Endodermal cell (in vitro differentiated cells): ENCODE measurements at regions not wholly inside any gene's neighbourhood (a gene's known extent, or its start where the extent isn't known, plus 50 kb on each side); places are given as distances from the start of the nearest gene placed in this dataset.

ENCODE experiments used
- DNase-seq: peaks from one replicate; pipeline ENCODE4 v3.0.0-alpha.2; 2017
- H3K27ac ChIP-seq: 2 replicates; pipeline ENCODE4 v1.5.1; 2013; ENCODE audit warnings: mild to moderate bottlenecking, low read depth, low read length, moderate library complexity
- H3K27me3 ChIP-seq: 2 replicates; pipeline ENCODE4 v1.6.1; 2013; ENCODE audit warnings: mild to moderate bottlenecking, low read length, moderate library complexity; ENCODE audit not compliant: insufficient read depth, control insufficient read depth, poor library complexity, severe bottlenecking
- H3K36me3 ChIP-seq: 2 replicates; pipeline ENCODE4 v1.7.0; 2013; ENCODE audit warnings: mild to moderate bottlenecking, low read length, moderate library complexity; ENCODE audit not compliant: control insufficient read depth, insufficient read depth
- H3K4me1 ChIP-seq: one replicate; pipeline ENCODE4 v1.7.0; 2013; ENCODE audit warnings: low read length; ENCODE audit not compliant: control insufficient read depth, insufficient read depth
- H3K4me3 ChIP-seq: 2 replicates; pipeline ENCODE4 v1.5.1; 2013; ENCODE audit warnings: mild to moderate bottlenecking, low read length, moderate library complexity
- H3K9ac ChIP-seq: 2 replicates; pipeline ENCODE4 v1.6.1; 2013; ENCODE audit warnings: mild to moderate bottlenecking, low read length, moderate library complexity; ENCODE audit not compliant: poor library complexity, severe bottlenecking; ENCODE audit errors: extremely low read depth
- H3K9me3 ChIP-seq: 2 replicates; pipeline ENCODE4 v1.6.1; 2013; ENCODE audit warnings: mild to moderate bottlenecking, low read length, moderate library complexity; ENCODE audit not compliant: control insufficient read depth
- H3K27ac Mint-ChIP-seq: 2 replicates; pipeline ENCODE4 v1.8.0; 2020; ENCODE audit warnings: mixed read lengths
- H3K27me3 Mint-ChIP-seq: 2 replicates; pipeline ENCODE4 v1.8.0; 2021; ENCODE audit warnings: mild to moderate bottlenecking, mixed read lengths; ENCODE audit not compliant: insufficient read depth
- H3K36me3 Mint-ChIP-seq: 2 replicates; pipeline ENCODE4 v1.8.0; 2020; ENCODE audit warnings: low read depth, mixed read lengths
- H3K4me1 Mint-ChIP-seq: 2 replicates; pipeline ENCODE4 v1.8.0; 2020; ENCODE audit warnings: mixed read lengths
- H3K4me3 Mint-ChIP-seq: 2 replicates; pipeline ENCODE4 v1.8.0; 2020; ENCODE audit warnings: mild to moderate bottlenecking, moderate library complexity, mixed read lengths
- H3K9me3 Mint-ChIP-seq: 2 replicates; pipeline ENCODE4 v1.8.0; 2020; ENCODE audit warnings: mild to moderate bottlenecking, mixed read lengths
- CTCF ChIP-seq: fragments of 200-600 bp; sonication (generic); conservative IDR thresholded peaks from 2 replicates; pipeline ENCODE4 v1.5.0; 2021; ENCODE audit warnings: antibody characterized with exemption, mild to moderate bottlenecking
- WGBS, 2 experiments: methylation state at CpG; one replicate each; pipeline versions ENCODE4 v1.1.5 to v1.1.7; 2013; ENCODE audit warnings: missing lambda C conversion rate in 2 of 2, mixed read lengths in 1 of 2; ENCODE audit not compliant: insufficient coverage in 1 of 2, insufficient read length in 1 of 2; 5-methylcytosine and 5-hydroxymethylcytosine counted together

DNA sequence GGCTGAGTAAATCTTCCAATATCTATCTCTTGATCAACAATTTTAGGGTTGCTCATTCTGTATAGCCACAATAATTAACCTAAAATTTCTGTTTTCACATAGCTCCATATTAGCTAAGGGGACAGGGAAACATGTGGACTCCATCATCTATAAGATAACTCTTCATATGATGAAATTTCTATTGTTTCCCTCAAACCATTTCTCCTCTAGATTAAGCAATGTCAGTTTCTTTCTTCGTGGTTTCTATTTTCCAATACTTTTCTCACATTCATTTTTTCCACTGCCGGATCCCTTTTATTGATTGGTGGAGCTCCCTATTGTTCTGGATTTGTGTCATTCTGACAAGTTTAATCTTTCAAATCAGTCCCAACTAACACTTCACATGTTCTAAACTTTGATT lies 1221.3 kb upstream of the ZEB2 start:
- no peaks in the 10 kb centered on the region for H3K9me3 ChIP-seq
- no peak overlapping the region for H3K27ac Mint-ChIP-seq

GRCh38 chr2:145740302-145740701 lies 1220.4 kb upstream of the ZEB2 start:
- H3K27ac ChIP-seq, result no peak overlapping the region
- no peak overlapping the region for H3K27ac Mint-ChIP-seq
- no peak overlapping the region for H3K9ac ChIP-seq
- H3K4me3 Mint-ChIP-seq, result no peak overlapping the region
- H3K36me3 ChIP-seq, result no peaks in the 10 kb centered on the region
- no peak overlapping the region for H3K4me3 ChIP-seq
- H3K4me1 Mint-ChIP-seq, result peaks cover 9% of the 10 kb centered on the region
- no peak for TF ChIP-seq CTCF
- no peaks in the 10 kb centered on the region for H3K9me3 Mint-ChIP-seq
- no peaks in the 10 kb centered on the region for H3K9me3 ChIP-seq
- WGBS, 2 experiments, result 92 to 94% methylated on average over 2 to 3 of the region's 3 CpGs
- no peaks in the 10 kb centered on the region for H3K4me1 ChIP-seq
- H3K36me3 Mint-ChIP-seq, result no peaks in the 10 kb centered on the region
- H3K27me3 ChIP-seq, result no peaks in the 10 kb centered on the region
- no peaks in the 10 kb centered on the region for H3K27me3 Mint-ChIP-seq
- DNase-seq, result no peak

More for the DNA sequence above, 1221.3 kb upstream of the ZEB2 start:
- H3K4me3 ChIP-seq, result no peak overlapping the region
- no peaks in the 10 kb centered on the region for H3K4me1 ChIP-seq
- no peak for DNase-seq
- H3K36me3 ChIP-seq, result no peaks in the 10 kb centered on the region
- no peaks in the 10 kb centered on the region for H3K27me3 ChIP-seq
- Mint-ChIP-seq H3K4me3 (no peak overlapping the region), H3K27me3 (no peaks in the 10 kb centered on the region), H3K9me3 (no peaks in the 10 kb centered on the region), H3K36me3 (no peaks in the 10 kb centered on the region), H3K4me1 (peaks cover 2% of the 10 kb centered on the region)
- no peak for TF ChIP-seq CTCF
- 92 to 94% methylated on average over 2 of the region's 2 CpGs for WGBS, 2 experiments
- H3K27ac ChIP-seq, result no peak overlapping the region
- no peak overlapping the region for H3K9ac ChIP-seq

GRCh38 chr2:145739681-145740080 lies 1219.8 kb upstream of the ZEB2 start:
- Mint-ChIP-seq H3K4me1 (peaks cover 11% of the 10 kb centered on the region), H3K27me3 (no peaks in the 10 kb centered on the region), H3K9me3 (no peaks in the 10 kb centered on the region), H3K36me3 (no peaks in the 10 kb centered on the region), H3K27ac (no peak overlapping the region), H3K4me3 (no peak overlapping the region)
- DNase-seq, result no peak
- no peak overlapping the region for H3K4me3 ChIP-seq
- H3K27ac ChIP-seq, result no peak overlapping the region
- WGBS, 2 experiments, result 100% methylated on average over 1 of the region's 1 CpG; no CpG with 5 or more reads in 1 of the 2 experiments
- H3K9me3 ChIP-seq, result no peaks in the 10 kb centered on the region
- H3K36me3 ChIP-seq, result no peaks in the 10 kb centered on the region
- H3K27me3 ChIP-seq, result no peaks in the 10 kb centered on the region
- TF ChIP-seq CTCF, result no peak
- H3K9ac ChIP-seq, result no peak overlapping the region
- no peaks in the 10 kb centered on the region for H3K4me1 ChIP-seq
